SU-DHL-6 (cell line): ENCODE measurements at regions not wholly inside any gene's neighbourhood (a gene's known extent, or its start where the extent isn't known, plus 50 kb on each side); places are given as distances from the start of the nearest gene placed in this dataset.

Experiments
- H2AFZ ChIP-seq: fragments of 200-600 bp; sonication (generic); 2 replicates; pipeline ENCODE4 v1.6.1; 2014; ENCODE audit warnings: low read depth, mild to moderate bottlenecking, moderate library complexity, mixed read lengths, antibody characterized with exemption, low read length; ENCODE audit not compliant: severe bottlenecking
- H3F3A ChIP-seq: fragments of 200-600 bp; shearing (Covaris generic); 2 replicates; pipeline ENCODE4 v1.6.0; 2016; ENCODE audit warnings: antibody characterized with exemption, mild to moderate bottlenecking; ENCODE audit not compliant: insufficient read depth
- H3K27ac ChIP-seq: fragments of 200-600 bp; sonication (generic); 2 replicates; pipeline ENCODE4 v1.5.1; 2016; ENCODE audit warnings: low read depth, mild to moderate bottlenecking, low read length, moderate library complexity, mixed read lengths
- H3K27me3 ChIP-seq: fragments of 200-600 bp; sonication (generic), shearing (Covaris generic); 2 replicates; pipeline ENCODE4 v1.6.0; 2014; ENCODE audit warnings: mild to moderate bottlenecking, low read length
- H3K36me3 ChIP-seq: fragments of 200-600 bp; sonication (generic); 2 replicates; pipeline ENCODE4 v1.6.1; 2014; ENCODE audit warnings: mild to moderate bottlenecking, low read length, mixed read lengths
- H3K4me2 ChIP-seq: fragments of 300-600, 200-600 bp; shearing (Covaris generic), sonication (generic); 2 replicates; pipeline ENCODE4 v1.6.0; 2014; ENCODE audit warnings: low read length, low read depth, mild to moderate bottlenecking; ENCODE audit not compliant: poor library complexity, severe bottlenecking
- H3K4me3 ChIP-seq: fragments of 200-600 bp; sonication (generic); 2 replicates; pipeline ENCODE4 v1.5.1; 2014; ENCODE audit warnings: antibody characterized with exemption, low read length, mild to moderate bottlenecking, mixed read lengths; ENCODE audit not compliant: insufficient read depth, poor library complexity, severe bottlenecking
- H3K79me2 ChIP-seq: fragments of 200-600 bp; sonication (generic); 2 replicates; pipeline ENCODE4 v1.6.1; 2014; ENCODE audit warnings: mild to moderate bottlenecking, low read length, moderate library complexity; ENCODE audit not compliant: insufficient read depth
- H3K9ac ChIP-seq: fragments of 200-600 bp; sonication (generic); 2 replicates; pipeline ENCODE4 v1.7.0; 2014; ENCODE audit warnings: mild to moderate bottlenecking, low read length
- H3K9me2 ChIP-seq: fragments of 200-600 bp; sonication (generic); replicated peaks from 2 replicates; pipeline ENCODE4 v1.6.1; 2014; ENCODE audit warnings: low read length; ENCODE audit not compliant: insufficient read depth
- H3K9me3 ChIP-seq: fragments of 200-600 bp; sonication (generic); 2 replicates; pipeline ENCODE4 v1.6.1; 2014; ENCODE audit warnings: low read length, mixed read lengths; ENCODE audit not compliant: insufficient read depth
- H4K20me1 ChIP-seq: fragments of 200-600 bp; sonication (generic); 2 replicates; pipeline ENCODE4 v1.6.1; 2014; ENCODE audit warnings: low read depth, mild to moderate bottlenecking, antibody characterized with exemption, low read length, moderate library complexity, mixed read lengths
- CTCF ChIP-seq: fragments of 200-600 bp; sonication (generic); IDR thresholded peaks from one replicate; pipeline ENCODE4 v1.5.1; 2017; ENCODE audit warnings: antibody characterized with exemption, mild to moderate bottlenecking, low read length, moderate library complexity; ENCODE audit not compliant: insufficient read depth, poor library complexity, severe bottlenecking
- EZH2phosphoT487 ChIP-seq: fragments of 200-600 bp; sonication (generic), shearing (Covaris generic); conservative IDR thresholded peaks from 2 replicates; pipeline ENCODE4 v1.6.1; 2018; ENCODE audit warnings: mild to moderate bottlenecking, antibody characterized with exemption, low read length, moderate library complexity, mixed read lengths

DNA sequence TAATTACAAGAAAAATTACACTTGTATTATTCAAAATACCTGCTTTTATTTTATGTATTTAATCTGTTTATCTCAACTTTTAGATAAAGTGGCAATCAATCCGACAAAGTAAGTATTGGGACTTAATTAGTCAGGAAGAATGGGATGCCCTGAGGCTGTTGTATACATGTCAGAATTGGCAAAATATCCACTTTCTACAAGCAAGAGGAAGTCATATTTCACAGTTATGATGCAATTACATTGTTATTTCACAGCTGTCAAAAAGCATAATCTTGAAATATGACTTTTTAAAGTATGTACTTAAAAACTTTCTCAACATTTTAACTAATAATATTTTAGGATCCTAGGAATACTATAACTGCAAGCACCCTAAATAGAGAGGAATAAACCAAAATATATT, 357.1 kb upstream of the MGAT4C start:
- Histone ChIP-seq H3K79me2 (no peaks in the 10 kb centered on the region), H3K9me2 (no peaks in the 10 kb centered on the region), H3K9ac (no peak overlapping the region), H3K27me3 (no peaks in the 10 kb centered on the region), H4K20me1 (no peaks in the 10 kb centered on the region), H3F3A (no peaks in the 10 kb centered on the region), H3K4me3 (no peak overlapping the region), H3K36me3 (no peaks in the 10 kb centered on the region), H3K27ac (no peak overlapping the region), H3K4me2 (no peak overlapping the region), H2AFZ (no peak overlapping the region), H3K9me3 (no peaks in the 10 kb centered on the region)
- TF ChIP-seq CTCF (no peak), EZH2phosphoT487 (no peak)

DNA sequence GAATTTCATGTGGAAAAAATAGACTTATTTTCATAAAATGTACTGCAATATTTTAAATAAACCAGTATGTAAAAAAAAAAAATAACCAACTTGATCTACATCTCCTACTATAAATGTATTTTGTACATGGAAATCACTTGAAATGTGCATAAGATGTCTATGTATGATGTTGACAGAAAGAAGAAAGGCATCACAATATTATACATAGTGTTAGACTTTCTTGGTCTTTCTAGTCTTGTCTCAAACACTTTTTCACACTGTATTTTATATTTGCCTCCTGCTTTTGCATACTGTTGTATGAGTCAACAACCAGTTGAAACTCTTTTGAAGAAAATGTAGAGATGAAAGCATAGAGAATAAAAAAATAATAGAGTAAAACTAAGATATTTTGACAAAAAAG, 352.4 kb upstream of the MGAT4C start:
- no peaks in the 10 kb centered on the region for H3K36me3 ChIP-seq
- H3F3A ChIP-seq = no peaks in the 10 kb centered on the region
- H3K9ac ChIP-seq = no peak overlapping the region
- H3K9me3 ChIP-seq = no peaks in the 10 kb centered on the region
- TF ChIP-seq EZH2phosphoT487 = no peak
- no peak overlapping the region for H3K4me2 ChIP-seq
- H3K27me3 ChIP-seq = no peaks in the 10 kb centered on the region
- no peak overlapping the region for H2AFZ ChIP-seq
- H4K20me1 ChIP-seq = no peaks in the 10 kb centered on the region
- H3K79me2 ChIP-seq = no peaks in the 10 kb centered on the region
- H3K4me3 ChIP-seq = no peak overlapping the region
- H3K27ac ChIP-seq = no peak overlapping the region
- H3K9me2 ChIP-seq = no peaks in the 10 kb centered on the region

- no peak overlapping the region for H3K4me2 ChIP-seq
- no peak overlapping the region for H2AFZ ChIP-seq
- H4K20me1 ChIP-seq = no peaks in the 10 kb centered on the region
- no peak overlapping the region for H3K27ac ChIP-seq
- no peaks in the 10 kb centered on the region for H3K79me2 ChIP-seq
- H3K4me3 ChIP-seq = no peak overlapping the region
- no peaks in the 10 kb centered on the region for H3K9me2 ChIP-seq
- no peaks in the 10 kb centered on the region for H3K9me3 ChIP-seq
- H3F3A ChIP-seq = no peaks in the 10 kb centered on the region
- H3K36me3 ChIP-seq = no peaks in the 10 kb centered on the region
- no peak for TF ChIP-seq EZH2phosphoT487
- TF ChIP-seq CTCF = no peak
- H3K27me3 ChIP-seq = no peaks in the 10 kb centered on the region
- H3K9ac ChIP-seq = no peak overlapping the region
Measured at GRCh38 chr12:86601550-86602308, 345.5 kb upstream of the MGAT4C start.

DNA sequence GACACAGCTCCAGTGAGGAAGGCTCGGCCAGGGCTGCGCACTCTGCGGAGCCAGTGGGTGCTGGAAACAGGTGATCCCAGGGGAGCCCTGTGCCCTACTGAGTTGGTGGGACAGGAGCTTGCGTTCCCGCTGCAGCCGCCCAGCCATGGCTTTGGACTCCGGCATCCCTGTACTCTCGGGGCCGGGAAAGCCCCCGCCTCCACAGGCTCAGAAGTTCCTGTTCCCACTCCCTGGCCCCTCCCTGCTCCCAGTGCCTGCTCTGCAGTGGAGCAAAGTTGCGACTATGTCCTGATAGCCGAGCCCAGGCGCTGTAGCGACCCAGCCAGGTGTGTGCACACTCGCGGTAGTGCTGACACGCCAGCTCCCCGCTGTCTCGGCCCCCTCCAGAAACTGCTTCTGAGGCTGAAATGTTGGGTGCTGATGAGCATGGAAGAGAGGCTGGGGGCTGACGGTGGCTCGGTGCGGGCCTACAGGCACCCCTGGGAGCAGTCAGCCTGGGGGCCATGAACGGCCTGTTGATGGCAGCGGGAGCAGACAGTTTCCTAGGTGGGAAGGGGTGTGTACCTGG, 344.6 kb upstream of the MGAT4C start:
- no peaks in the 10 kb centered on the region for H3K36me3 ChIP-seq
- no peaks in the 10 kb centered on the region for H3K27me3 ChIP-seq
- H3K4me3 ChIP-seq = no peak overlapping the region
- no peaks in the 10 kb centered on the region for H3K9me2 ChIP-seq
- H3F3A ChIP-seq = no peaks in the 10 kb centered on the region
- H3K4me2 ChIP-seq = no peak overlapping the region
- TF ChIP-seq CTCF = no peak
- TF ChIP-seq EZH2phosphoT487 = no peak
- H3K79me2 ChIP-seq = no peaks in the 10 kb centered on the region
- H2AFZ ChIP-seq = no peak overlapping the region
- no peaks in the 10 kb centered on the region for H4K20me1 ChIP-seq
- no peaks in the 10 kb centered on the region for H3K9me3 ChIP-seq
- no peak overlapping the region for H3K9ac ChIP-seq
- no peak overlapping the region for H3K27ac ChIP-seq
